ENCODE measurements at regions not wholly inside any gene's neighbourhood (a gene's known extent, or its start where the extent isn't known, plus 50 kb on each side); places are given as distances from the start of the nearest gene placed in this dataset.

GRCh38 chr11:126114486-126115126, 51.9 kb upstream of the CDON start:
- TF ChIP-seq CTCF (IDR thresholded peaks at IDR 0.05 in 4 of 5, conservative IDR thresholded peaks at IDR 0.05 in 1 of 5) (no peak), POLR2A (IDR thresholded peaks at IDR 0.05) (no peak)

Measured in gastrocnemius medialis (tissue), 4 donors.